ENCODE measurements at regions not wholly inside any gene's neighbourhood (a gene's known extent, or its start where the extent isn't known, plus 50 kb on each side); places are given as distances from the start of the nearest gene placed in this dataset.
A peak's percentile ranks its signal among the peaks of the same experiment; 100 is the strongest.

GRCh38 chr3:42027571-42027970 lies 63.6 kb upstream of the TRAK1 start:
- ATAC-seq = no peak
- H3K27me3 ChIP-seq (ENCODE audit: insufficient read depth in 3 of 3, low read length in 2 of 3) = no peaks in the 10 kb centered on the region
- peaks cover 61% of the 10 kb centered on the region for H3K4me1 ChIP-seq
- WGBS, 3 donors = 88 to 95% (median 95%) methylated on average over 5 of the region's 5 CpGs
- no peaks in the 10 kb centered on the region for H3K36me3 ChIP-seq (ENCODE audit: insufficient read depth in 1 of 2, low read depth in 1 of 2)
- no peak for DNase-seq
- intact Hi-C loops (cut with DNase I) = no loop called here
- H3K27ac ChIP-seq = peak overlapping the region; percentile 85
- no peak overlapping the region for H3K4me3 ChIP-seq
- TF ChIP-seq, protein P1, sequence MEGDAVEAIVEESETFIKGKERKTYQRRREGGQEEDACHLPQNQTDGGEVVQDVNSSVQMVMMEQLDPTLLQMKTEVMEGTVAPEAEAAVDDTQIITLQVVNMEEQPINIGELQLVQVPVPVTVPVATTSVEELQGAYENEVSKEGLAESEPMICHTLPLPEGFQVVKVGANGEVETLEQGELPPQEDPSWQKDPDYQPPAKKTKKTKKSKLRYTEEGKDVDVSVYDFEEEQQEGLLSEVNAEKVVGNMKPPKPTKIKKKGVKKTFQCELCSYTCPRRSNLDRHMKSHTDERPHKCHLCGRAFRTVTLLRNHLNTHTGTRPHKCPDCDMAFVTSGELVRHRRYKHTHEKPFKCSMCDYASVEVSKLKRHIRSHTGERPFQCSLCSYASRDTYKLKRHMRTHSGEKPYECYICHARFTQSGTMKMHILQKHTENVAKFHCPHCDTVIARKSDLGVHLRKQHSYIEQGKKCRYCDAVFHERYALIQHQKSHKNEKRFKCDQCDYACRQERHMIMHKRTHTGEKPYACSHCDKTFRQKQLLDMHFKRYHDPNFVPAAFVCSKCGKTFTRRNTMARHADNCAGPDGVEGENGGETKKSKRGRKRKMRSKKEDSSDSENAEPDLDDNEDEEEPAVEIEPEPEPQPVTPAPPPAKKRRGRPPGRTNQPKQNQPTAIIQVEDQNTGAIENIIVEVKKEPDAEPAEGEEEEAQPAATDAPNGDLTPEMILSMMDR (IDR thresholded peaks at IDR 0.05) = no peak
- H3K9me3 ChIP-seq = no peaks in the 10 kb centered on the region

GRCh38 chr3:42025370-42026138 lies 63.7 kb upstream of the ULK4 start:
- peak; percentile 96 to 97 (median 96) for ATAC-seq
- peaks cover 68% of the 10 kb centered on the region for H3K4me1 ChIP-seq
- H3K4me3 ChIP-seq = peak overlapping the region; percentile 31
- intact Hi-C loops (cut with DNase I) = no loop called here
- TF ChIP-seq, protein P1 (IDR thresholded peaks at IDR 0.05) = no peak
- H3K9me3 ChIP-seq = no peaks in the 10 kb centered on the region
- no peaks in the 10 kb centered on the region for H3K27me3 ChIP-seq (ENCODE audit: insufficient read depth in 3 of 3, low read length in 2 of 3)
- peak overlapping the region; percentile 85 for H3K27ac ChIP-seq
- WGBS, 3 donors = 1 to 2% (median 2%) methylated on average over 7 of the region's 7 CpGs
- H3K36me3 ChIP-seq (ENCODE audit: insufficient read depth in 1 of 2, low read depth in 1 of 2) = no peaks in the 10 kb centered on the region
- peak; percentile 84 to 91 for DNase-seq

DNA sequence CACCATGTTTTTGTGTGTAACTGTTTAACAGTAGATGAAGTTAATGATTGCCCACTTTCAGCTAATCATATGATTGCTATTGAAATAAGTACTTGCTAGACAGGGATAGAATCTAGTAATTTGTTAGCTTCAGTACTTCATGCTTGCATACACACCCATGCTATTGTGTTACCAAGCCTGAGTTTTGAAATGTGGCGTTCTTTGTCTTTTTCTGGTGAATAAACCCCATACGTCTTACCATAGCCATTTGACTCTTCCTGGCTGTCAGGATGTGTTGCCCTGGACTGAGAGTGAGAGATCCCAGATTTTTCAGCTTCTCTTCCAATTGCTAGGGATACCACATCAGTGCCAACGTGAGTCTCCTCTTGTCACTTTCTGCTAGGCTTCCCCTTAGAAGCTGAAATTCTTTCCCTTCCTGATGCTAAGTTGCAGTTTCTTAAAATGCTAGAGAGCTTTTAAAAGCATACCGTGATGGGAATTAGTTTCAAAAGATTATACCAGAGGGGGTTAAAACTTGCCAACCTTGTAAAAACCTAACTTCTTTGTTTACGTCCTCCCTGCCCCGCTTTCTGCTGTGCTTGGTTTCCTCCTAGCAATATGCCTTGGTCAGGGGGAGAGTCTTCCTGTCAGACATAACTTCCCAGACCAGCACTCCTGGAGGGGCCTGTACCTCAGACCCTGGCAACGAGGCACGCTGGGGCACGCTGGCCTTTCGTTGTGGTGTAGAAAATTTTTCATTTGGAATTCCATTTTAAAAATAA lies 62.9 kb upstream of the ULK4 start:
- TF ChIP-seq, protein P1 (IDR thresholded peaks at IDR 0.05) = no peak
- Histone ChIP-seq H3K9me3 (no peaks in the 10 kb centered on the region), H3K4me3 (peak overlapping the region; percentile 31), H3K4me1 (peaks cover 76% of the 10 kb centered on the region), H3K27me3 (ENCODE audit: insufficient read depth in 3 of 3, low read length in 2 of 3) (no peaks in the 10 kb centered on the region), H3K27ac (peak overlapping the region; percentile 85), H3K36me3 (ENCODE audit: insufficient read depth in 1 of 2, low read depth in 1 of 2) (no peaks in the 10 kb centered on the region)
- 21 to 36% (median 22%) methylated on average over 10 of the region's 10 CpGs for WGBS, 3 donors
- intact Hi-C loops (cut with DNase I) = loop anchor here (5.0 kb wide), 3 partner anchors 38 to 168 kb away; no protein-coding TSS in a partner anchor
- no peak for DNase-seq
- peak in 2 of 4 donors; percentile 31 to 37 for ATAC-seq

GRCh38 chr3:42023380-42023779 lies 61.5 kb upstream of the ULK4 start:
- TF ChIP-seq, protein P1 (IDR thresholded peaks at IDR 0.05) = no peak
- DNase-seq = no peak

More at GRCh38 chr3:42023380-42023779, 61.5 kb upstream of the ULK4 start:
- peak overlapping the region; percentile 85 for H3K27ac ChIP-seq
- 78 to 90% (median 79%) methylated on average over 7 to 8 of the region's 8 CpGs for WGBS, 3 donors
- no peak for ATAC-seq
- intact Hi-C loops (cut with DNase I) = loop anchor here (5.0 kb wide), 3 partner anchors 39 to 169 kb away; no protein-coding TSS in a partner anchor
- peaks cover 84% of the 10 kb centered on the region for H3K4me1 ChIP-seq
- H3K9me3 ChIP-seq = no peaks in the 10 kb centered on the region
- H3K36me3 ChIP-seq (ENCODE audit: insufficient read depth in 1 of 2, low read depth in 1 of 2) = no peaks in the 10 kb centered on the region
- H3K27me3 ChIP-seq (ENCODE audit: insufficient read depth in 3 of 3, low read length in 2 of 3) = no peaks in the 10 kb centered on the region
- no peak overlapping the region for H3K4me3 ChIP-seq
